Endodermal cell (in vitro differentiated cells): ENCODE measurements at regions not wholly inside any gene's neighbourhood (a gene's known extent, or its start where the extent isn't known, plus 50 kb on each side); places are given as distances from the start of the nearest gene placed in this dataset.

Experiments used
- DNase-seq: peaks from one replicate; pipeline ENCODE4 v3.0.0-alpha.2; 2017
- H3K27ac ChIP-seq: 2 replicates; pipeline ENCODE4 v1.5.1; 2013; ENCODE audit warnings: mild to moderate bottlenecking, low read depth, low read length, moderate library complexity
- H3K27me3 ChIP-seq: 2 replicates; pipeline ENCODE4 v1.6.1; 2013; ENCODE audit warnings: mild to moderate bottlenecking, low read length, moderate library complexity; ENCODE audit not compliant: insufficient read depth, control insufficient read depth, poor library complexity, severe bottlenecking
- H3K36me3 ChIP-seq: 2 replicates; pipeline ENCODE4 v1.7.0; 2013; ENCODE audit warnings: mild to moderate bottlenecking, low read length, moderate library complexity; ENCODE audit not compliant: control insufficient read depth, insufficient read depth
- H3K4me1 ChIP-seq: one replicate; pipeline ENCODE4 v1.7.0; 2013; ENCODE audit warnings: low read length; ENCODE audit not compliant: control insufficient read depth, insufficient read depth
- H3K4me3 ChIP-seq: 2 replicates; pipeline ENCODE4 v1.5.1; 2013; ENCODE audit warnings: mild to moderate bottlenecking, low read length, moderate library complexity
- H3K9ac ChIP-seq: 2 replicates; pipeline ENCODE4 v1.6.1; 2013; ENCODE audit warnings: mild to moderate bottlenecking, low read length, moderate library complexity; ENCODE audit not compliant: poor library complexity, severe bottlenecking; ENCODE audit errors: extremely low read depth
- H3K9me3 ChIP-seq: 2 replicates; pipeline ENCODE4 v1.6.1; 2013; ENCODE audit warnings: mild to moderate bottlenecking, low read length, moderate library complexity; ENCODE audit not compliant: control insufficient read depth
- H3K27ac Mint-ChIP-seq: 2 replicates; pipeline ENCODE4 v1.8.0; 2020; ENCODE audit warnings: mixed read lengths
- H3K27me3 Mint-ChIP-seq: 2 replicates; pipeline ENCODE4 v1.8.0; 2021; ENCODE audit warnings: mild to moderate bottlenecking, mixed read lengths; ENCODE audit not compliant: insufficient read depth
- H3K36me3 Mint-ChIP-seq: 2 replicates; pipeline ENCODE4 v1.8.0; 2020; ENCODE audit warnings: low read depth, mixed read lengths
- H3K4me1 Mint-ChIP-seq: 2 replicates; pipeline ENCODE4 v1.8.0; 2020; ENCODE audit warnings: mixed read lengths
- H3K4me3 Mint-ChIP-seq: 2 replicates; pipeline ENCODE4 v1.8.0; 2020; ENCODE audit warnings: mild to moderate bottlenecking, moderate library complexity, mixed read lengths
- H3K9me3 Mint-ChIP-seq: 2 replicates; pipeline ENCODE4 v1.8.0; 2020; ENCODE audit warnings: mild to moderate bottlenecking, mixed read lengths
- CTCF ChIP-seq: fragments of 200-600 bp; sonication (generic); conservative IDR thresholded peaks from 2 replicates; pipeline ENCODE4 v1.5.0; 2021; ENCODE audit warnings: antibody characterized with exemption, mild to moderate bottlenecking
- WGBS, 2 experiments: methylation state at CpG; one replicate each; pipeline versions ENCODE4 v1.1.5 to v1.1.7; 2013; ENCODE audit warnings: missing lambda C conversion rate in 2 of 2, mixed read lengths in 1 of 2; ENCODE audit not compliant: insufficient coverage in 1 of 2, insufficient read length in 1 of 2; 5-methylcytosine and 5-hydroxymethylcytosine counted together

GRCh38 chr7:13336227-13336626, 648.8 kb downstream of the ARL4A start:
- no peaks in the 10 kb centered on the region for H3K9me3 Mint-ChIP-seq
- TF ChIP-seq CTCF: no peak
- peaks cover 11% of the 10 kb centered on the region for H3K4me1 ChIP-seq
- H3K9me3 ChIP-seq: no peaks in the 10 kb centered on the region
- no peak overlapping the region for H3K9ac ChIP-seq
- no peaks in the 10 kb centered on the region for H3K36me3 ChIP-seq
- H3K27me3 ChIP-seq: no peaks in the 10 kb centered on the region
- no peaks in the 10 kb centered on the region for H3K36me3 Mint-ChIP-seq
- H3K4me3 Mint-ChIP-seq: no peak overlapping the region
- H3K27me3 Mint-ChIP-seq: no peaks in the 10 kb centered on the region
- DNase-seq: no peak
- no peak overlapping the region for H3K4me3 ChIP-seq
- WGBS, 2 experiments: 97% methylated on average over 4 of the region's 4 CpGs; no CpG with 5 or more reads in 1 of the 2 experiments
- H3K4me1 Mint-ChIP-seq: peaks cover 11% of the 10 kb centered on the region
- no peak overlapping the region for H3K27ac Mint-ChIP-seq
- no peak overlapping the region for H3K27ac ChIP-seq

DNA sequence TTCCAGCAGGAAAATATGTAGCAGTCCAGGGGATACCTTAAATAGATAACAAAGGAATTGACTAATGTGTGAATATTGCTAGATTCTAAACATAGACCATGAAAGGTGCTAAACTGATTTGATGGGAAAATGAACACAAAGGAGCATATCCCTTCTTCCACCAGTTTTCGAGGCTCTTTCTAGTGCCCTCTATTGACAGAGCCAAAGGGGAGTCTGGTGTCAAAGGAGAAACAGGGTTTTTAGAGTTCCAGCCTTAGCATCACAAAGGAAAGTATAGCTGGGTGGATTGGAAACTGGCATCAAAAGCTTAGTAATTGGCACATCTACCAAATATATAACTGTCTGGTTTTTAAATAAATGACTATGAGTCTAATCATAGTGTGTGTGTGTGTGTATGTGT, 636.8 kb downstream of the ETV1 start:
- DNase-seq: no peak
- Histone ChIP-seq H3K27ac (no peak overlapping the region), H3K9me3 (no peaks in the 10 kb centered on the region), H3K36me3 (no peaks in the 10 kb centered on the region), H3K9ac (no peak overlapping the region), H3K4me1 (no peaks in the 10 kb centered on the region), H3K27me3 (no peaks in the 10 kb centered on the region), H3K4me3 (no peak overlapping the region)
- no peaks in the 10 kb centered on the region for H3K27me3 Mint-ChIP-seq
- 71 to 78% methylated on average over 1 of the region's 1 CpG for WGBS, 2 experiments
- H3K4me1 Mint-ChIP-seq: peaks cover 3% of the 10 kb centered on the region
- H3K4me3 Mint-ChIP-seq: no peak overlapping the region
- peaks cover 2% of the 10 kb centered on the region for H3K36me3 Mint-ChIP-seq
- TF ChIP-seq CTCF: no peak
- H3K9me3 Mint-ChIP-seq: peaks cover 9% of the 10 kb centered on the region
- no peak overlapping the region for H3K27ac Mint-ChIP-seq

DNA sequence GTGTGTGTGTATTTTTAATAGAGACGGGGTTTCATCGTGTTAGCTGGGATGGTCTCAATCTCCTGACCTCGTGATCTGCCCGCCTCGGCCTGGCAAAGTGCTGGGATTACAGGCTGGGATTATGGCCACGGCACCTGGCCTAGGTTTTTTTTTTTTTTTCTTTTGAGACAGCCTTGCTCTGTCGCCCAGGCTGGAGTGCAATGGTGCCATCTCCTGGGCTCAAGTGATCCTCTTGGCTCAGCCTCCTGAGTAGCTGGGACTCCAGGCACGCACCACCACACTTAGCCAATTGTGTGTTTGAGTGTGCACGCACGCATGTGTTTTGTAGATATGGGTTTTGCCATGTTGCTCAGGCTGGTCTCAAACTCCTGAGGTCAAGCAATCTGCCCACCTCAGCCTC, 629.8 kb downstream of the ETV1 start:
- no peaks in the 10 kb centered on the region for H3K27me3 Mint-ChIP-seq
- no peak overlapping the region for H3K4me3 ChIP-seq
- H3K36me3 Mint-ChIP-seq: peaks cover 5% of the 10 kb centered on the region
- H3K4me1 ChIP-seq: no peaks in the 10 kb centered on the region
- no peak overlapping the region for H3K9ac ChIP-seq
- H3K36me3 ChIP-seq: no peaks in the 10 kb centered on the region
- H3K9me3 ChIP-seq: no peaks in the 10 kb centered on the region
- H3K27ac ChIP-seq: no peak overlapping the region
- WGBS, 2 experiments: 77 to 82% methylated on average over 8 to 10 of the region's 10 CpGs
- peak; percentile 19 for TF ChIP-seq CTCF
- H3K27me3 ChIP-seq: no peaks in the 10 kb centered on the region
- no peak overlapping the region for H3K4me3 Mint-ChIP-seq
- peaks cover 11% of the 10 kb centered on the region for H3K9me3 Mint-ChIP-seq
- H3K4me1 Mint-ChIP-seq: no peaks in the 10 kb centered on the region
- DNase-seq: no peak
- no peak overlapping the region for H3K27ac Mint-ChIP-seq
